ENCODE measurements at regions not wholly inside any gene's neighbourhood (a gene's known extent, or its start where the extent isn't known, plus 50 kb on each side); places are given as distances from the start of the nearest gene placed in this dataset.

DNA sequence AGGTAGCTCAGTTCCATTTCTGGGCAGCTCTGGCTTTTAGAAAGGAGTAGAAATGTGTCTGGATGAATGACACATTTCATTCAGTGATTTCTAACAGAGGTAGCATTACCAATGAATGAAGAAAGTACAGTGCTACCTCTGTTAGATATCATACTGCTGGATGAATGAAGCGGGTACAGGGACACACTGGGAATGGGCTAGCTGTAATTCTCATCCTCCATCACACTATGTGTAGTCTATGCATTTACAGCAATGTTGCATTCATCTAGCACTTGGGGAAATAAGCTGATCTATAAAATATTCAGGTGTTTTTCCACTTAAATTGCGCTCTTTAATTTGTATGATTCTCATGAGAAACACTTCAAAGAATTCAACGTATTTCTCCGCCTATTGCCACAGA is 158.3 kb upstream of the IRX5 start:
- TF ChIP-seq, protein P1, sequence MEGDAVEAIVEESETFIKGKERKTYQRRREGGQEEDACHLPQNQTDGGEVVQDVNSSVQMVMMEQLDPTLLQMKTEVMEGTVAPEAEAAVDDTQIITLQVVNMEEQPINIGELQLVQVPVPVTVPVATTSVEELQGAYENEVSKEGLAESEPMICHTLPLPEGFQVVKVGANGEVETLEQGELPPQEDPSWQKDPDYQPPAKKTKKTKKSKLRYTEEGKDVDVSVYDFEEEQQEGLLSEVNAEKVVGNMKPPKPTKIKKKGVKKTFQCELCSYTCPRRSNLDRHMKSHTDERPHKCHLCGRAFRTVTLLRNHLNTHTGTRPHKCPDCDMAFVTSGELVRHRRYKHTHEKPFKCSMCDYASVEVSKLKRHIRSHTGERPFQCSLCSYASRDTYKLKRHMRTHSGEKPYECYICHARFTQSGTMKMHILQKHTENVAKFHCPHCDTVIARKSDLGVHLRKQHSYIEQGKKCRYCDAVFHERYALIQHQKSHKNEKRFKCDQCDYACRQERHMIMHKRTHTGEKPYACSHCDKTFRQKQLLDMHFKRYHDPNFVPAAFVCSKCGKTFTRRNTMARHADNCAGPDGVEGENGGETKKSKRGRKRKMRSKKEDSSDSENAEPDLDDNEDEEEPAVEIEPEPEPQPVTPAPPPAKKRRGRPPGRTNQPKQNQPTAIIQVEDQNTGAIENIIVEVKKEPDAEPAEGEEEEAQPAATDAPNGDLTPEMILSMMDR (conservative IDR thresholded peaks at IDR 0.05; ENCODE audit: low read depth in 2 of 2) = no peak
- TF ChIP-seq JUNB (IDR thresholded peaks at IDR 0.05; ENCODE audit: unreplicated experiment) = no peak
- no peak for TF ChIP-seq EZH2 (IDR thresholded peaks at IDR 0.05; ENCODE audit: low read depth, unreplicated experiment)
- TF ChIP-seq EZH2phosphoT487 (IDR thresholded peaks at IDR 0.05; ENCODE audit: unreplicated experiment) = no peak
- TF ChIP-seq POLR2AphosphoS5 (IDR thresholded peaks at IDR 0.05; ENCODE audit: low read depth) = no peak
- TF ChIP-seq, protein P2, sequence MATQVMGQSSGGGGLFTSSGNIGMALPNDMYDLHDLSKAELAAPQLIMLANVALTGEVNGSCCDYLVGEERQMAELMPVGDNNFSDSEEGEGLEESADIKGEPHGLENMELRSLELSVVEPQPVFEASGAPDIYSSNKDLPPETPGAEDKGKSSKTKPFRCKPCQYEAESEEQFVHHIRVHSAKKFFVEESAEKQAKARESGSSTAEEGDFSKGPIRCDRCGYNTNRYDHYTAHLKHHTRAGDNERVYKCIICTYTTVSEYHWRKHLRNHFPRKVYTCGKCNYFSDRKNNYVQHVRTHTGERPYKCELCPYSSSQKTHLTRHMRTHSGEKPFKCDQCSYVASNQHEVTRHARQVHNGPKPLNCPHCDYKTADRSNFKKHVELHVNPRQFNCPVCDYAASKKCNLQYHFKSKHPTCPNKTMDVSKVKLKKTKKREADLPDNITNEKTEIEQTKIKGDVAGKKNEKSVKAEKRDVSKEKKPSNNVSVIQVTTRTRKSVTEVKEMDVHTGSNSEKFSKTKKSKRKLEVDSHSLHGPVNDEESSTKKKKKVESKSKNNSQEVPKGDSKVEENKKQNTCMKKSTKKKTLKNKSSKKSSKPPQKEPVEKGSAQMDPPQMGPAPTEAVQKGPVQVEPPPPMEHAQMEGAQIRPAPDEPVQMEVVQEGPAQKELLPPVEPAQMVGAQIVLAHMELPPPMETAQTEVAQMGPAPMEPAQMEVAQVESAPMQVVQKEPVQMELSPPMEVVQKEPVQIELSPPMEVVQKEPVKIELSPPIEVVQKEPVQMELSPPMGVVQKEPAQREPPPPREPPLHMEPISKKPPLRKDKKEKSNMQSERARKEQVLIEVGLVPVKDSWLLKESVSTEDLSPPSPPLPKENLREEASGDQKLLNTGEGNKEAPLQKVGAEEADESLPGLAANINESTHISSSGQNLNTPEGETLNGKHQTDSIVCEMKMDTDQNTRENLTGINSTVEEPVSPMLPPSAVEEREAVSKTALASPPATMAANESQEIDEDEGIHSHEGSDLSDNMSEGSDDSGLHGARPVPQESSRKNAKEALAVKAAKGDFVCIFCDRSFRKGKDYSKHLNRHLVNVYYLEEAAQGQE (IDR thresholded peaks at IDR 0.05; ENCODE audit: unreplicated experiment) = no peak
- TF ChIP-seq, protein P3, sequence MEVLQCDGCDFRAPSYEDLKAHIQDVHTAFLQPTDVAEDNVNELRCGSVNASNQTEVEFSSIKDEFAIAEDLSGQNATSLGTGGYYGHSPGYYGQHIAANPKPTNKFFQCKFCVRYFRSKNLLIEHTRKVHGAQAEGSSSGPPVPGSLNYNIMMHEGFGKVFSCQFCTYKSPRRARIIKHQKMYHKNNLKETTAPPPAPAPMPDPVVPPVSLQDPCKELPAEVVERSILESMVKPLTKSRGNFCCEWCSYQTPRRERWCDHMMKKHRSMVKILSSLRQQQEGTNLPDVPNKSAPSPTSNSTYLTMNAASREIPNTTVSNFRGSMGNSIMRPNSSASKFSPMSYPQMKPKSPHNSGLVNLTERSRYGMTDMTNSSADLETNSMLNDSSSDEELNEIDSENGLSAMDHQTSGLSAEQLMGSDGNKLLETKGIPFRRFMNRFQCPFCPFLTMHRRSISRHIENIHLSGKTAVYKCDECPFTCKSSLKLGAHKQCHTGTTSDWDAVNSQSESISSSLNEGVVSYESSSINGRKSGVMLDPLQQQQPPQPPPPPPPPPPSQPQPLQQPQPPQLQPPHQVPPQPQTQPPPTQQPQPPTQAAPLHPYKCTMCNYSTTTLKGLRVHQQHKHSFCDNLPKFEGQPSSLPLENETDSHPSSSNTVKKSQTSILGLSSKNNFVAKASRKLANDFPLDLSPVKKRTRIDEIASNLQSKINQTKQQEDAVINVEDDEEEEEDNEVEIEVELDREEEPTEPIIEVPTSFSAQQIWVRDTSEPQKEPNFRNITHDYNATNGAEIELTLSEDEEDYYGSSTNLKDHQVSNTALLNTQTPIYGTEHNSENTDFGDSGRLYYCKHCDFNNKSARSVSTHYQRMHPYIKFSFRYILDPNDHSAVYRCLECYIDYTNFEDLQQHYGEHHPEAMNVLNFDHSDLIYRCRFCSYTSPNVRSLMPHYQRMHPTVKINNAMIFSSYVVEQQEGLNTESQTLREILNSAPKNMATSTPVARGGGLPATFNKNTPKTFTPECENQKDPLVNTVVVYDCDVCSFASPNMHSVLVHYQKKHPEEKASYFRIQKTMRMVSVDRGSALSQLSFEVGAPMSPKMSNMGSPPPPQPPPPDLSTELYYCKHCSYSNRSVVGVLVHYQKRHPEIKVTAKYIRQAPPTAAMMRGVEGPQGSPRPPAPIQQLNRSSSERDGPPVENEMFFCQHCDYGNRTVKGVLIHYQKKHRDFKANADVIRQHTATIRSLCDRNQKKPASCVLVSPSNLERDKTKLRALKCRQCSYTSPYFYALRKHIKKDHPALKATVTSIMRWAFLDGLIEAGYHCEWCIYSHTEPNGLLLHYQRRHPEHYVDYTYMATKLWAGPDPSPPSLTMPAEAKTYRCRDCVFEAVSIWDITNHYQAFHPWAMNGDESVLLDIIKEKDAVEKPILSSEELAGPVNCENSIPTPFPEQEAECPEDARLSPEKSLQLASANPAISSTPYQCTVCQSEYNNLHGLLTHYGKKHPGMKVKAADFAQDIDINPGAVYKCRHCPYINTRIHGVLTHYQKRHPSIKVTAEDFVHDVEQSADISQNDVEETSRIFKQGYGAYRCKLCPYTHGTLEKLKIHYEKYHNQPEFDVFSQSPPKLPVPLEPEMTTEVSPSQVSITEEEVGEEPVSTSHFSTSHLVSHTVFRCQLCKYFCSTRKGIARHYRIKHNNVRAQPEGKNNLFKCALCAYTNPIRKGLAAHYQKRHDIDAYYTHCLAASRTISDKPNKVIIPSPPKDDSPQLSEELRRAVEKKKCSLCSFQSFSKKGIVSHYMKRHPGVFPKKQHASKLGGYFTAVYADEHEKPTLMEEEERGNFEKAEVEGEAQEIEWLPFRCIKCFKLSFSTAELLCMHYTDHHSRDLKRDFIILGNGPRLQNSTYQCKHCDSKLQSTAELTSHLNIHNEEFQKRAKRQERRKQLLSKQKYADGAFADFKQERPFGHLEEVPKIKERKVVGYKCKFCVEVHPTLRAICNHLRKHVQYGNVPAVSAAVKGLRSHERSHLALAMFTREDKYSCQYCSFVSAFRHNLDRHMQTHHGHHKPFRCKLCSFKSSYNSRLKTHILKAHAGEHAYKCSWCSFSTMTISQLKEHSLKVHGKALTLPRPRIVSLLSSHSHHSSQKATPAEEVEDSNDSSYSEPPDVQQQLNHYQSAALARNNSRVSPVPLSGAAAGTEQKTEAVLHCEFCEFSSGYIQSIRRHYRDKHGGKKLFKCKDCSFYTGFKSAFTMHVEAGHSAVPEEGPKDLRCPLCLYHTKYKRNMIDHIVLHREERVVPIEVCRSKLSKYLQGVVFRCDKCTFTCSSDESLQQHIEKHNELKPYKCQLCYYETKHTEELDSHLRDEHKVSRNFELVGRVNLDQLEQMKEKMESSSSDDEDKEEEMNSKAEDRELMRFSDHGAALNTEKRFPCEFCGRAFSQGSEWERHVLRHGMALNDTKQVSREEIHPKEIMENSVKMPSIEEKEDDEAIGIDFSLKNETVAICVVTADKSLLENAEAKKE (CRISPR knock-in tag; IDR thresholded peaks at IDR 0.05) = no peak
- no peak for TF ChIP-seq CREB1 (CRISPR knock-in tag; IDR thresholded peaks at IDR 0.05; ENCODE audit: low read depth)
- TF ChIP-seq, protein P4, sequence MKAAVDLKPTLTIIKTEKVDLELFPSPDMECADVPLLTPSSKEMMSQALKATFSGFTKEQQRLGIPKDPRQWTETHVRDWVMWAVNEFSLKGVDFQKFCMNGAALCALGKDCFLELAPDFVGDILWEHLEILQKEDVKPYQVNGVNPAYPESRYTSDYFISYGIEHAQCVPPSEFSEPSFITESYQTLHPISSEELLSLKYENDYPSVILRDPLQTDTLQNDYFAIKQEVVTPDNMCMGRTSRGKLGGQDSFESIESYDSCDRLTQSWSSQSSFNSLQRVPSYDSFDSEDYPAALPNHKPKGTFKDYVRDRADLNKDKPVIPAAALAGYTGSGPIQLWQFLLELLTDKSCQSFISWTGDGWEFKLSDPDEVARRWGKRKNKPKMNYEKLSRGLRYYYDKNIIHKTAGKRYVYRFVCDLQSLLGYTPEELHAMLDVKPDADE (IDR thresholded peaks at IDR 0.05) = no peak
- TF ChIP-seq ZNF331 (CRISPR knock-in tag; IDR thresholded peaks at IDR 0.05; ENCODE audit: low read depth) = no peak
- no peak for TF ChIP-seq STAT1 (IDR thresholded peaks at IDR 0.05; ENCODE audit: unreplicated experiment)
